Liver (tissue), 8 donors: ENCODE measurements at regions not wholly inside any gene's neighbourhood (a gene's known extent, or its start where the extent isn't known, plus 50 kb on each side); places are given as distances from the start of the nearest gene placed in this dataset.

Experiments used
- DNase-seq: peaks from one replicate; pipeline ENCODE4 v3.0.0-alpha.2; 2017; ENCODE audit warnings: low spot score
- H3K27ac ChIP-seq, 2 donors: one replicate each; pipeline ENCODE4 v1.7.0; 2013; ENCODE audit warnings: inconsistent platforms in 2 of 2, low read length in 2 of 2, control low read depth in 1 of 2, low read depth in 1 of 2, mild to moderate bottlenecking in 1 of 2
- H3K27me3 ChIP-seq, 4 donors: one replicate each; pipeline versions ENCODE4 v1.6.1 to v1.7.0; 2013; ENCODE audit warnings: low read length in 3 of 4, inconsistent platforms in 1 of 4, mild to moderate bottlenecking in 1 of 4, moderate library complexity in 1 of 4; ENCODE audit not compliant: control insufficient read depth in 4 of 4, insufficient read depth in 4 of 4
- H3K36me3 ChIP-seq, 4 donors: one replicate each; pipeline versions ENCODE4 v1.6.1 to v1.7.0; 2013; ENCODE audit warnings: low read length in 3 of 4, mild to moderate bottlenecking in 3 of 4, low read depth in 1 of 4, moderate library complexity in 1 of 4; ENCODE audit not compliant: control insufficient read depth in 4 of 4, insufficient read depth in 3 of 4
- H3K4me1 ChIP-seq, 4 donors: one replicate each; pipeline versions ENCODE4 v1.6.1 to v1.7.0; 2013; ENCODE audit warnings: low read length in 3 of 4, mild to moderate bottlenecking in 3 of 4, moderate library complexity in 1 of 4; ENCODE audit not compliant: control insufficient read depth in 4 of 4, insufficient read depth in 4 of 4
- H3K4me3 ChIP-seq, 3 donors: one replicate each; pipeline versions ENCODE4 v1.6.1 to v1.7.0; 2013; ENCODE audit warnings: low read length in 3 of 3, control low read depth in 1 of 3, low read depth in 1 of 3, mild to moderate bottlenecking in 1 of 3
- H3K9ac ChIP-seq, 2 donors: one replicate each; pipeline ENCODE4 v1.7.0; 2013; ENCODE audit warnings: low read length in 2 of 2, mild to moderate bottlenecking in 2 of 2, moderate library complexity in 2 of 2, control low read depth in 1 of 2, low read depth in 1 of 2
- H3K9me3 ChIP-seq, 4 donors: one replicate each; pipeline versions ENCODE4 v1.6.1 to v1.7.0; 2013; ENCODE audit warnings: low read length in 3 of 4; ENCODE audit not compliant: control insufficient read depth in 4 of 4
- CTCF ChIP-seq: fragments of 150-350 bp; IDR thresholded peaks from 2 replicates; pipeline ENCODE4 v1.5.1; 2017; ENCODE audit warnings: improper control_type of control experiment, low read depth, low read length; ENCODE audit not compliant: missing input control
- EGR1 ChIP-seq, 2 donors: IDR thresholded peaks; 2 replicates each; pipeline ENCODE4 v1.6.1; 2016 to 2018; ENCODE audit warnings: antibody characterized with exemption in 2 of 2, low read depth in 2 of 2
- FOXA1 ChIP-seq: IDR thresholded peaks from 2 replicates; pipeline ENCODE4 v1.6.1; 2016; ENCODE audit warnings: antibody characterized with exemption
- FOXA2 ChIP-seq: IDR thresholded peaks from 2 replicates; pipeline ENCODE4 v1.6.1; 2016; ENCODE audit warnings: antibody characterized with exemption
- GABPA ChIP-seq, 2 donors: IDR thresholded peaks in 1 of 2; conservative IDR thresholded peaks in 1 of 2; 2 replicates each; pipeline ENCODE4 v1.6.1; 2016; ENCODE audit warnings: antibody characterized with exemption in 2 of 2, mild to moderate bottlenecking in 1 of 2, moderate library complexity in 1 of 2
- HNF4A ChIP-seq, 2 donors: conservative IDR thresholded peaks; 2 replicates each; pipeline ENCODE4 v1.6.1; 2016; ENCODE audit warnings: antibody characterized with exemption in 2 of 2, mild to moderate bottlenecking in 2 of 2
- HNF4G ChIP-seq: IDR thresholded peaks from 2 replicates; pipeline ENCODE4 v1.6.1; 2016; ENCODE audit warnings: antibody characterized with exemption
- JUND ChIP-seq, 2 donors: IDR thresholded peaks; 2 replicates each; pipeline ENCODE4 v1.6.1; 2016; ENCODE audit warnings: antibody characterized with exemption in 2 of 2
- MAX ChIP-seq: IDR thresholded peaks from 2 replicates; pipeline ENCODE4 v1.6.1; 2016; ENCODE audit warnings: antibody characterized with exemption
- NR2F2 ChIP-seq: IDR thresholded peaks from 2 replicates; pipeline ENCODE4 v1.6.1; 2016; ENCODE audit warnings: antibody characterized with exemption
- RAD21 ChIP-seq, 2 donors: IDR thresholded peaks; 2 replicates each; pipeline ENCODE4 v1.6.1; 2016; ENCODE audit warnings: antibody characterized with exemption in 2 of 2, mild to moderate bottlenecking in 2 of 2
- REST ChIP-seq: IDR thresholded peaks from 2 replicates; pipeline ENCODE4 v1.6.1; 2016; ENCODE audit warnings: antibody characterized with exemption, mild to moderate bottlenecking
- RXRA ChIP-seq, 2 donors: IDR thresholded peaks; 2 replicates each; pipeline ENCODE4 v1.6.1; 2017 to 2018; ENCODE audit warnings: antibody characterized with exemption in 2 of 2, mild to moderate bottlenecking in 1 of 2
- SP1 ChIP-seq: IDR thresholded peaks from 2 replicates; pipeline ENCODE4 v1.6.1; 2018; ENCODE audit warnings: antibody characterized with exemption, mild to moderate bottlenecking
- TAF1 ChIP-seq: conservative IDR thresholded peaks from 2 replicates; pipeline ENCODE4 v1.6.1; 2016; ENCODE audit warnings: antibody characterized with exemption, mild to moderate bottlenecking
- YY1 ChIP-seq: IDR thresholded peaks from 2 replicates; pipeline ENCODE4 v1.6.1; 2016; ENCODE audit warnings: antibody characterized with exemption, mild to moderate bottlenecking
- WGBS: extraction: QIAGEN DNeasy Blood & Tissue Kit; methylation state at CpG from one replicate; pipeline ENCODE4 v1.1.7; 2013; 5-methylcytosine and 5-hydroxymethylcytosine counted together
- TF ChIP-seq, protein P1 (sequence below): IDR thresholded peaks from 2 replicates; pipeline ENCODE4 v1.6.1; 2016; ENCODE audit warnings: antibody characterized with exemption
- TF ChIP-seq, protein P2 (sequence below): IDR thresholded peaks from 2 replicates; pipeline ENCODE4 v1.6.1; 2016; ENCODE audit warnings: antibody characterized with exemption
- donor health status: healthy.
- donor health status: healthy.
- donor health status: healthy.
- donor health status: healthy.
- donor health status: healthy.

GRCh38 chr7:121516821-121517220, 120.7 kb upstream of the FAM3C start:
- no peak for TF ChIP-seq GABPA (IDR thresholded peaks at IDR 0.05 in 1 of 2, conservative IDR thresholded peaks at IDR 0.05 in 1 of 2)
- TF ChIP-seq SP1: no peak
- TF ChIP-seq RAD21 (IDR thresholded peaks at IDR 0.05): no peak
- TF ChIP-seq, protein P1, sequence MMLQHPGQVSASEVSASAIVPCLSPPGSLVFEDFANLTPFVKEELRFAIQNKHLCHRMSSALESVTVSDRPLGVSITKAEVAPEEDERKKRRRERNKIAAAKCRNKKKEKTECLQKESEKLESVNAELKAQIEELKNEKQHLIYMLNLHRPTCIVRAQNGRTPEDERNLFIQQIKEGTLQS: no peak
- TF ChIP-seq EGR1 (IDR thresholded peaks at IDR 0.05; ENCODE audit: low read depth in 2 of 2): no peak
- no peak for TF ChIP-seq HNF4A (conservative IDR thresholded peaks at IDR 0.05)
- TF ChIP-seq NR2F2: no peak
- no peak for TF ChIP-seq MAX
- TF ChIP-seq, protein P2, sequence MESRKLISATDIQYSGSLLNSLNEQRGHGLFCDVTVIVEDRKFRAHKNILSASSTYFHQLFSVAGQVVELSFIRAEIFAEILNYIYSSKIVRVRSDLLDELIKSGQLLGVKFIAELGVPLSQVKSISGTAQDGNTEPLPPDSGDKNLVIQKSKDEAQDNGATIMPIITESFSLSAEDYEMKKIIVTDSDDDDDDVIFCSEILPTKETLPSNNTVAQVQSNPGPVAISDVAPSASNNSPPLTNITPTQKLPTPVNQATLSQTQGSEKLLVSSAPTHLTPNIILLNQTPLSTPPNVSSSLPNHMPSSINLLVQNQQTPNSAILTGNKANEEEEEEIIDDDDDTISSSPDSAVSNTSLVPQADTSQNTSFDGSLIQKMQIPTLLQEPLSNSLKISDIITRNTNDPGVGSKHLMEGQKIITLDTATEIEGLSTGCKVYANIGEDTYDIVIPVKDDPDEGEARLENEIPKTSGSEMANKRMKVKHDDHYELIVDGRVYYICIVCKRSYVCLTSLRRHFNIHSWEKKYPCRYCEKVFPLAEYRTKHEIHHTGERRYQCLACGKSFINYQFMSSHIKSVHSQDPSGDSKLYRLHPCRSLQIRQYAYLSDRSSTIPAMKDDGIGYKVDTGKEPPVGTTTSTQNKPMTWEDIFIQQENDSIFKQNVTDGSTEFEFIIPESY: no peak
- TF ChIP-seq CTCF: no peak
- no peak for TF ChIP-seq YY1
- TF ChIP-seq HNF4G: no peak
- no peak for TF ChIP-seq FOXA1
- no peak for TF ChIP-seq TAF1
- no peak for DNase-seq
- Histone ChIP-seq H3K27me3 (no peaks in the 10 kb centered on the region), H3K36me3 (no peaks in the 10 kb centered on the region), H3K9ac (no peak overlapping the region), H3K4me3 (no peak overlapping the region), H3K4me1 (no peaks in the 10 kb centered on the region), H3K27ac (no peak overlapping the region), H3K9me3 (no peaks in the 10 kb centered on the region)
- WGBS: 84% methylated on average over 1 of the region's 1 CpG

DNA sequence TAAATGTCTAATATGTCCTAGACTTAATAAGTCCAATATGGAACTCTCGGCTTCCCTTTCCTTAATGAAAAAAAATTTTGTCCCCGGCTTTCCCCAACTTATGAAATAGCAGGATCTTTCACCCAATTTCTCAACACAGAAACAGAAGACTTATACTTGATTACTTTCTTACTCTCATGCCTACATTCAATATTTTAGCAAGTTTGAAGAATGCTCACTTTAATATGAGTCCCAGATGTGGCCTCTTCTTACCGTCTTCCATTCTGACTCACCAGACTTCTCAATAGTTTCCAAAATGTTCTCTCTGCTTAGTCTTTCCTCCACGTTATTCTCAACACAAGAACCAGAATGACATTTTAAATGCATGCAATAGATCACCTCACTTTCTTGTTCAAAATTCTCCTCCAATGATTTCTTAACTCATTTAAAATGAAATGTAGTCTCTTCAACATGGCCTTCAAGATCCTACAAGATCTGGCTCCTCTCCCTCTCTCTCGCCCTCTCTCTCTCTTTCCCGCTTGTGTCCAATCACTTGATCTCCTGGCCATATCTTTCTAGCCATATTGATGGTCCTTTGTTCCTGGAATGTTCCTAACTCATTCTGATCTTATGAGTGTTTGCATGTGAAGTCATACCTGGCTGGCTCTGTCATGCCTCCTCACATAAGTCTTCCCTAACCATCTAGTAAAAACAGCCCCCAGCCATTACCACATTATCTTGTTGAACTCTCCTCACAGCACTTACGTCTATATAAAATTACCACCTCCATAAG, 119.7 kb upstream of the FAM3C start:
- Histone ChIP-seq H3K27ac (no peak overlapping the region), H3K4me3 (no peak overlapping the region), H3K4me1 (no peaks in the 10 kb centered on the region), H3K9me3 (peaks cover 0 to 5% (median 4%) of the 10 kb centered on the region in 4 donors), H3K36me3 (no peaks in the 10 kb centered on the region), H3K27me3 (no peaks in the 10 kb centered on the region), H3K9ac (no peak overlapping the region)
- DNase-seq: no peak
- 90% methylated on average over 7 of the region's 7 CpGs for WGBS
- TF ChIP-seq GABPA (IDR thresholded peaks at IDR 0.05 in 1 of 2, conservative IDR thresholded peaks at IDR 0.05 in 1 of 2): no peak
- TF ChIP-seq FOXA1: no peak
- no peak for TF ChIP-seq TAF1
- no peak for TF ChIP-seq RAD21 (IDR thresholded peaks at IDR 0.05)
- TF ChIP-seq YY1: no peak
- no peak for TF ChIP-seq REST
- TF ChIP-seq, protein P2: no peak
- no peak for TF ChIP-seq CTCF
- TF ChIP-seq HNF4A (conservative IDR thresholded peaks at IDR 0.05): no peak
- TF ChIP-seq RXRA (IDR thresholded peaks at IDR 0.05): no peak
- no peak for TF ChIP-seq MAX
- no peak for TF ChIP-seq FOXA2
- no peak for TF ChIP-seq HNF4G
- TF ChIP-seq JUND (IDR thresholded peaks at IDR 0.05): no peak
